Fibroblast of skin of abdomen (primary cell): ENCODE measurements at regions not wholly inside any gene's neighbourhood (a gene's known extent, or its start where the extent isn't known, plus 50 kb on each side); places are given as distances from the start of the nearest gene placed in this dataset.
"Not testable (repeated sequence)": the region's sequence is repeated elsewhere in the genome, so short reads cannot be mapped to it uniquely, and the experiment has no call there.

ENCODE experiments used
- DNase-seq: peaks from one replicate; pipeline ENCODE4 v3.0.0-alpha.2; 2013

GRCh38 chr9:73344060-73344459 is 192.4 kb downstream of the ANXA1 start:
- DNase-seq, result no peak

GRCh38 chr9:73347123-73347522 is 195.5 kb downstream of the ANXA1 start:
- no peak for DNase-seq

GRCh38 chr9:73347720-73348119 is 196.1 kb downstream of the ANXA1 start:
- no peak for DNase-seq

- DNase-seq, result no peak
Measured at GRCh38 chr9:73348471-73348870, 196.8 kb downstream of the ANXA1 start.

GRCh38 chr9:73349476-73349875 is 197.8 kb downstream of the ANXA1 start:
- DNase-seq, result no peak

- no peak for DNase-seq
Measured at GRCh38 chr9:73357607-73358006, 205.9 kb downstream of the ANXA1 start.

GRCh38 chr9:73370053-73370452 is 218.4 kb downstream of the ANXA1 start:
- DNase-seq, result no peak

- DNase-seq, result no peak
Measured at GRCh38 chr9:73371801-73372200, 220.1 kb downstream of the ANXA1 start.

GRCh38 chr9:73380411-73380810 is 228.7 kb downstream of the ANXA1 start:
- DNase-seq, result no peak

GRCh38 chr9:73402081-73403028 is 250.7 kb downstream of the ANXA1 start:
- no peak for DNase-seq

- no peak for DNase-seq
Measured at GRCh38 chr9:73411494-73411893, 259.8 kb downstream of the ANXA1 start.

- DNase-seq, result no peak
Measured at GRCh38 chr9:73412874-73413273, 261.2 kb downstream of the ANXA1 start.

GRCh38 chr9:73423891-73424290 is 272.2 kb downstream of the ANXA1 start:
- no peak for DNase-seq

GRCh38 chr9:73426269-73426668 is 274.6 kb downstream of the ANXA1 start:
- no peak for DNase-seq

- no peak for DNase-seq
Measured at GRCh38 chr9:73434826-73435225, 283.2 kb downstream of the ANXA1 start.

- no peak for DNase-seq
Measured at GRCh38 chr9:73437758-73438157, 286.1 kb downstream of the ANXA1 start.

- not testable (repeated sequence) for DNase-seq
Measured at GRCh38 chr9:73439839-73440238, 288.2 kb downstream of the ANXA1 start.

GRCh38 chr9:73441223-73441622 is 289.6 kb downstream of the ANXA1 start:
- DNase-seq, result no peak

- DNase-seq, result peak; percentile 32
Measured at GRCh38 chr9:73441890-73442818, 290.5 kb downstream of the ANXA1 start.

GRCh38 chr9:73444821-73445220 is 293.2 kb downstream of the ANXA1 start:
- no peak for DNase-seq

GRCh38 chr9:73445384-73445783 is 293.7 kb downstream of the ANXA1 start:
- peak; percentile 3 for DNase-seq

- DNase-seq, result no peak
Measured at GRCh38 chr9:73446306-73446705, 294.6 kb downstream of the ANXA1 start.

- no peak for DNase-seq
Measured at GRCh38 chr9:73451003-73451402, 299.3 kb downstream of the ANXA1 start.
